C4-2B (cell line): ENCODE measurements at regions not wholly inside any gene's neighbourhood (a gene's known extent, or its start where the extent isn't known, plus 50 kb on each side); places are given as distances from the start of the nearest gene placed in this dataset.

Experiments
- ZFX ChIP-seq: fragments of 450-650 bp; IDR thresholded peaks from 2 replicates; pipeline ENCODE4 v1.6.1; 2017
- TF ChIP-seq, protein P1 (sequence below): fragments of 450-650 bp; conservative IDR thresholded peaks from 2 replicates; pipeline ENCODE4 v1.5.1; 2017; ENCODE audit warnings: mild to moderate bottlenecking

GRCh38 chr7:125450749-125451148, 521.1 kb upstream of the POT1 start:
- TF ChIP-seq, protein P1, sequence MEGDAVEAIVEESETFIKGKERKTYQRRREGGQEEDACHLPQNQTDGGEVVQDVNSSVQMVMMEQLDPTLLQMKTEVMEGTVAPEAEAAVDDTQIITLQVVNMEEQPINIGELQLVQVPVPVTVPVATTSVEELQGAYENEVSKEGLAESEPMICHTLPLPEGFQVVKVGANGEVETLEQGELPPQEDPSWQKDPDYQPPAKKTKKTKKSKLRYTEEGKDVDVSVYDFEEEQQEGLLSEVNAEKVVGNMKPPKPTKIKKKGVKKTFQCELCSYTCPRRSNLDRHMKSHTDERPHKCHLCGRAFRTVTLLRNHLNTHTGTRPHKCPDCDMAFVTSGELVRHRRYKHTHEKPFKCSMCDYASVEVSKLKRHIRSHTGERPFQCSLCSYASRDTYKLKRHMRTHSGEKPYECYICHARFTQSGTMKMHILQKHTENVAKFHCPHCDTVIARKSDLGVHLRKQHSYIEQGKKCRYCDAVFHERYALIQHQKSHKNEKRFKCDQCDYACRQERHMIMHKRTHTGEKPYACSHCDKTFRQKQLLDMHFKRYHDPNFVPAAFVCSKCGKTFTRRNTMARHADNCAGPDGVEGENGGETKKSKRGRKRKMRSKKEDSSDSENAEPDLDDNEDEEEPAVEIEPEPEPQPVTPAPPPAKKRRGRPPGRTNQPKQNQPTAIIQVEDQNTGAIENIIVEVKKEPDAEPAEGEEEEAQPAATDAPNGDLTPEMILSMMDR, result no peak
- TF ChIP-seq ZFX, result no peak
